ENCODE measurements at regions not wholly inside any gene's neighbourhood (a gene's known extent, or its start where the extent isn't known, plus 50 kb on each side); places are given as distances from the start of the nearest gene placed in this dataset.

DNA sequence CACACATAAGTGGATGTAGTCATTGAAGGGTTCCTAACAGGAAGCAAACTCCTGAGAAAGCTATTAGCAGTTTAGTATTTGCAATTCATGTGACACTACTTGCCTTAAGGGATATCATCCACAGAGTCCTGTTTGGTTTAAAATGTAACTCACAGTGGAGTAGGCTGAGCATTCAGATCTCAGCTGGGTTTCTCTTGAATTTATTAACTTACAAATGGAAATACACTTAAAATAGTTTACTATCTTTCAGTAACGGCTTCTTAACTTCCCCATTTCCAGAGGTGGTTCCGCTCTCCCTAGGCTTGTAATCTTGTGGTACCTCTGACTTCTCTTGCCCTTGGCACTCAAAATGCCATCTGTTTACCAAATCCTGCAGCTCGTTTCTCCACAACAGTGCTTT is 660.7 kb upstream of the ADAMTS16 start:
- no peak for DNase-seq

DNA sequence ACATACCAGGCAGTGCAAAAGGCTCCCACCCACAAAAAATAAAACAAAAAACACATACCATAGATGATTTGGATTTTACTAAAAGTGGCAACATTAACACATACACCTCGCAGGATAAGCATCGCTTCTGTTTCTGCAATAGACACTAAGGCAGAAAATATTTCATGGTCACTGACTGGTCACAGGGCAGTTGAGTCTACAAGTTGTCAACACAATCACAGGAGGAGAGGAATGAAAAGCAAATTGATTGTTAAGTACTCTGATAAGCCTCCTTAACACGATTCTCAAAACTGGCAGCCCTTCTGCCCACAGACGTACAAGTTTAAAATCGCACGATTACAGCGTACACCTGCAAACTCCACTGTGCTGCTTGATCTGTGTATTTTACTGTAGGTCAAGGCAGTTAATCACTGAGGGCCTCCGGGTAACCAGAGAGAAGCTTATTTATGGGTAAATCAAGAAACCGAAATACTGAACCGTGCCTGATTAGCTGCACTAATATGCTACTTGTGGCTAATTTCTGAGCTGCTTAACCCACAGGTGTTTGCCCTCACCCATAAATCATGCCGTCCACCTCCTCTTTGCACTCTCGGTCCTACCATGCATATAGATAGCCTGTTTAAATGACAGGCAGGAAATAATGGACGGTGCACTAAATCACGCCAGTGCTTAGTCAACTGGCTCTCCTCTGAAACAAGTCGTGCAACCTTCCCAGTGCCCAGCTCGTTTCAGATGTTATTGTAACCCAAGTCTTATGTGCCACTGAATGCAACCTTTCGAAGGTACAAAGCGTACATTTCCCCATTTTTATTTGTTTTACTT is 659.4 kb upstream of the ADAMTS16 start:
- intact Hi-C loops (cut with DNase I) = no loop called here
- no peak overlapping the region for H3K27ac ChIP-seq
- WGBS (ENCODE audit: insufficient coverage, low coverage, low lambda C conversion rate, missing lambda C conversion rate) = 59% methylated on average over 17 of the region's 18 CpGs
- H3K27me3 ChIP-seq = no peaks in the 10 kb centered on the region
- no peak for TF ChIP-seq POLR2A (IDR thresholded peaks at IDR 0.05)
- H3K9me3 ChIP-seq = no peaks in the 10 kb centered on the region
- no peaks in the 10 kb centered on the region for H3K36me3 ChIP-seq
- ATAC-seq = no peak
- H3K4me3 ChIP-seq = no peak overlapping the region
- H3K4me1 ChIP-seq = no peaks in the 10 kb centered on the region
- DNase-seq = no peak

More for the DNA sequence above, 660.7 kb upstream of the ADAMTS16 start:
- no peaks in the 10 kb centered on the region for H3K4me1 ChIP-seq
- no peaks in the 10 kb centered on the region for H3K9me3 ChIP-seq
- H3K27me3 ChIP-seq = no peaks in the 10 kb centered on the region
- intact Hi-C loops (cut with DNase I) = no loop called here
- ATAC-seq = no peak
- H3K36me3 ChIP-seq = no peaks in the 10 kb centered on the region
- no peak for TF ChIP-seq POLR2A (IDR thresholded peaks at IDR 0.05)
- TF ChIP-seq, protein P1, sequence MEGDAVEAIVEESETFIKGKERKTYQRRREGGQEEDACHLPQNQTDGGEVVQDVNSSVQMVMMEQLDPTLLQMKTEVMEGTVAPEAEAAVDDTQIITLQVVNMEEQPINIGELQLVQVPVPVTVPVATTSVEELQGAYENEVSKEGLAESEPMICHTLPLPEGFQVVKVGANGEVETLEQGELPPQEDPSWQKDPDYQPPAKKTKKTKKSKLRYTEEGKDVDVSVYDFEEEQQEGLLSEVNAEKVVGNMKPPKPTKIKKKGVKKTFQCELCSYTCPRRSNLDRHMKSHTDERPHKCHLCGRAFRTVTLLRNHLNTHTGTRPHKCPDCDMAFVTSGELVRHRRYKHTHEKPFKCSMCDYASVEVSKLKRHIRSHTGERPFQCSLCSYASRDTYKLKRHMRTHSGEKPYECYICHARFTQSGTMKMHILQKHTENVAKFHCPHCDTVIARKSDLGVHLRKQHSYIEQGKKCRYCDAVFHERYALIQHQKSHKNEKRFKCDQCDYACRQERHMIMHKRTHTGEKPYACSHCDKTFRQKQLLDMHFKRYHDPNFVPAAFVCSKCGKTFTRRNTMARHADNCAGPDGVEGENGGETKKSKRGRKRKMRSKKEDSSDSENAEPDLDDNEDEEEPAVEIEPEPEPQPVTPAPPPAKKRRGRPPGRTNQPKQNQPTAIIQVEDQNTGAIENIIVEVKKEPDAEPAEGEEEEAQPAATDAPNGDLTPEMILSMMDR (IDR thresholded peaks at IDR 0.05) = no peak
- H3K27ac ChIP-seq = no peak overlapping the region
- WGBS (ENCODE audit: insufficient coverage, low coverage, low lambda C conversion rate, missing lambda C conversion rate) = 48% methylated on average over 3 of the region's 3 CpGs
- no peak overlapping the region for H3K4me3 ChIP-seq

- DNase-seq = no peak
- intact Hi-C loops (cut with DNase I) = no loop called here
- H3K4me1 ChIP-seq = no peaks in the 10 kb centered on the region
- WGBS (ENCODE audit: insufficient coverage, low coverage, low lambda C conversion rate, missing lambda C conversion rate) = 46% methylated on average over 2 of the region's 2 CpGs
- H3K27me3 ChIP-seq = no peaks in the 10 kb centered on the region
- TF ChIP-seq, protein P1 (IDR thresholded peaks at IDR 0.05) = no peak
- TF ChIP-seq POLR2A (IDR thresholded peaks at IDR 0.05) = no peak
- ATAC-seq = no peak
- no peaks in the 10 kb centered on the region for H3K36me3 ChIP-seq
- H3K27ac ChIP-seq = no peak overlapping the region
- no peak overlapping the region for H3K4me3 ChIP-seq
- H3K9me3 ChIP-seq = no peaks in the 10 kb centered on the region
Measured at GRCh38 chr5:4487581-4487980, 652.5 kb upstream of the ADAMTS16 start.

- H3K27ac ChIP-seq = no peak overlapping the region
- H3K9me3 ChIP-seq = no peaks in the 10 kb centered on the region
- no peaks in the 10 kb centered on the region for H3K36me3 ChIP-seq
- H3K4me3 ChIP-seq = no peak overlapping the region
- ATAC-seq = peak; percentile 39 to 75 (median 66)
- intact Hi-C loops (cut with DNase I) = no loop called here
- H3K27me3 ChIP-seq = no peaks in the 10 kb centered on the region
- DNase-seq = peak in 1 of 3 donors; percentile 22
- no peak for TF ChIP-seq POLR2A (IDR thresholded peaks at IDR 0.05)
- TF ChIP-seq, protein P1 (IDR thresholded peaks at IDR 0.05) = peak in 3 of 4 donors; percentile 22 to 39 (median 23)
- no peaks in the 10 kb centered on the region for H3K4me1 ChIP-seq
- 39% methylated on average over 20 of the region's 31 CpGs for WGBS (ENCODE audit: insufficient coverage, low coverage, low lambda C conversion rate, missing lambda C conversion rate)
Measured at GRCh38 chr5:4511996-4512656, 628.0 kb upstream of the ADAMTS16 start.

- DNase-seq (no peak), ATAC-seq (no peak)
- Histone ChIP-seq H3K4me1 (no peaks in the 10 kb centered on the region), H3K27ac (no peak overlapping the region), H3K36me3 (no peaks in the 10 kb centered on the region), H3K4me3 (no peak overlapping the region), H3K9me3 (no peaks in the 10 kb centered on the region), H3K27me3 (no peaks in the 10 kb centered on the region)
- intact Hi-C loops (cut with DNase I) = no loop called here
- WGBS (ENCODE audit: insufficient coverage, low coverage, low lambda C conversion rate, missing lambda C conversion rate) = 28% methylated on average over 4 of the region's 4 CpGs
- TF ChIP-seq, protein P1 (IDR thresholded peaks at IDR 0.05) = no peak
- TF ChIP-seq POLR2A (IDR thresholded peaks at IDR 0.05) = no peak
Measured at GRCh38 chr5:4513381-4513780, 626.7 kb upstream of the ADAMTS16 start.
